GM19463 (cell line): ENCODE measurements at regions not wholly inside any gene's neighbourhood (a gene's known extent, or its start where the extent isn't known, plus 50 kb on each side); places are given as distances from the start of the nearest gene placed in this dataset.
"Not testable (repeated sequence)": the region's sequence is repeated elsewhere in the genome, so short reads cannot be mapped to it uniquely, and the experiment has no call there.

Source experiments
- ATAC-seq: cut with Tn5 transposase; IDR thresholded peaks from one replicate; pipeline ENCODE4 v1.9.1; 2021; ENCODE audit warnings: mild to moderate bottlenecking, moderate library complexity; ENCODE audit not compliant: unreplicated experiment

DNA sequence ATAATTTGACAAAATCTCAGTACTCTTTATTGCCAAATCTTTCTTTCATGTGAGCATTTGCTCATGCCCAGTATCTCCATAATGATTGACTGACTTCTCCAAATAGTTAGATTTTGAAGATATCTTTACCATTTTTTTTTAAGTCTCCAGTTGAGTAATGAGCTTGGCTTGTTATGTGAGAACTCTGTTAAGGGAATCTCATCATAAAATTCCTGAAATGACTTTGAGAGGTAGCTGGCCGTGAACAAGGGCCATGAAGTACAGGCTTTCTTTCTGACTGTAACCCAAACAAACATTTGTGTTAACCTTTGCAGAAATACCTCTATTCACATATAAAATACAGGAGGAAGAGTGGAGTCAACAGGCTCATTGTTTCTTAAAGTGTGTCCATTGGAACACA is 449.7 kb downstream of the IRS2 start:
- no peak for ATAC-seq

DNA sequence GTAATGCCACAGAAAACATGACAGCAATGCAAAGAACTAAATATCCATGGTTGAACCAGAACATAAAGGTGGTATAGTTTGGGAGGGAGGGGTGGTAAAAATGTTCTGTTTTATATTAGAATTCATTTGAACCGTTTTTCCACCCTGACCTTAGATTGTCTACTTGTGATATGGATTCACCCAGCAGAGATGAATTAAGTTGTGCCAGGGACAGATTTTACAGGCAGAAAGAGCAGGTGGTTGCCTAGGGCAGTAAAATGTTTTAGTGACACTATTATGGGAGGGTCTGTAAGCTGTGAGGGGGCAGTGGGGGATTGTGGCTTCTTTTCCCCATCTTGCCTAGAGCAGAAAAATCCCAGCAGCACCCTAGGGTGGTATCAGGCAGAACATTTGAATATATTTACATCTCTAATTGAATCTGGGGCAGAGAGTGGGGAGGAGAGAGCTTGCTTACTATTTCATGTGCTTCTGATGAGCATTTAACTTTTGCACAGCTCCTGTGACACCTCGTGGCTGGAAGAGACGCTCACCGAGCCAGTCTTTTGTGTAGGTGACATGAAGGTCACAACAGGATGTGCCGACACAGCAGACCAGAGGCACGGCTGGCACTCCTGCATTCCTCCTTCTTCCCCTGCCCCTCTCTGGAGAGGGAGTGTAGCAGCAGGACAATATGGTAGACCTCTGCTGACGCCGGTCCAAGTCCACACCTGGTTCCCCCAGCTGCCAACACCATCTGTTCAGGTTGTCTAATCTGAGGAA is 452.3 kb downstream of the IRS2 start:
- ATAC-seq = no peak

DNA sequence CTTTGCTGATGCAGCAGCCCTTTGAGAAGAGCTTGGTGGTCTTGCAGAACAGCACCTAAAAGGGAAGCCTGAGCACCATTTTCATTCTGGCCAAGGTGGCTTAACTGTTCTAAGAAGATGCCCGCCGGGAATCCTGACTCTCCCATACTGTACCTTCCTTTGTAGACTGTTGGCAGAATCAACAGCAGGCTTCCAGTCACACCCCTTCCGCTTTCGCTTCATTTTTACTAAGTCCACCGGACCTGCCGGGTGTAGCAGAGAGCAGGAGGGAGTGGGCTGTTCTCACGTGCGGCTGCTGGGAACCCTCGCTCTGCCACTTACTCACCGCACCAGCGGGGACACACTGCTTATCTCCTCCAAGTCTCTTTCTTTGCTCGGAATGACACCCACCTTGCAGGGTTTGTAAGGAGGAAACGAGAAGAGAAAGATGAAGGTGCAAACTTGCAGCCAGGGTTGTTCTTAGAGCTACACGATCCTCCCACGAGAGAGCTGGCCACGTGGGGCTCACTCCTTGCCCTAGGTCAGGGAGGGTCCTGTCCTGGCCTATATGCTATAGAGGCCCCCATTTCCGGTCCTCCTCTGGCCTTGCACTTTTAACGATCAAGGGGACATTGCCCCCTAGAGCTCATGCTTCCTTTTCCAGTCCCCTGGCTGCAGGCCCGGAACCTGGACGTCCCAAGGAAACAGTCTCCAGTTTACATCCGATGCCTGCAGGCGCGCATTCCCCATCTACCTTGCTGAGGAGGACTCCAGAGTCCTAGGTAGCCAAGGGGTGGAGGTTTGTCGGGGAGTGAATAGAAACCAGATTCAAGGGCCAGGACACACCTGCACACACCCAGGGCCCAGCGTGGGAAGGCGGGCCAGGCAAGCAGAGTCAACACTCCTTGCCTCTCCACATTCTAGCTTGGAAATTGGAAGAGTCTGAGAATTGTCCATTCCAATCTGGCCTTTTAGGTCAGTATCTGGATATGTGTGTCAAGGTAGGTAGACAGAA is 453.6 kb downstream of the IRS2 start:
- ATAC-seq = no peak

DNA sequence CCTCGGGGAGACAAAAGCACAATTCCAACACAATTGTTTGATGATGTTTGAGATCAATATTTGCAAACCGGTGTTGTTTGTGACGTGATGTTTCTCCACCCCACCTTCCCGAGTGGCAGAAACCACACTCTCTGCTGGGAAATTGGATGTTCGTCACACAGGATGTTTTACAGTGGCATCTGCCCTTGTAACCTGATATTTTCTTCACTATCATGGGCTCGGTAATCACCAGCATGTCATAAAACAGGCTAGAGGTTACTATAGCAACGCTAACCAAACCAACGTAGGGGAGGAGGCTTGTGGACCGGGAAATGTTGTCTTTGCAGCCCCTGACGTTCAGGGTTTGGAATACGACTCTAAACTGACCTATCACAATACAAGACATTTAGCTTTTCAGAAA is 454.5 kb downstream of the IRS2 start:
- ATAC-seq = no peak

DNA sequence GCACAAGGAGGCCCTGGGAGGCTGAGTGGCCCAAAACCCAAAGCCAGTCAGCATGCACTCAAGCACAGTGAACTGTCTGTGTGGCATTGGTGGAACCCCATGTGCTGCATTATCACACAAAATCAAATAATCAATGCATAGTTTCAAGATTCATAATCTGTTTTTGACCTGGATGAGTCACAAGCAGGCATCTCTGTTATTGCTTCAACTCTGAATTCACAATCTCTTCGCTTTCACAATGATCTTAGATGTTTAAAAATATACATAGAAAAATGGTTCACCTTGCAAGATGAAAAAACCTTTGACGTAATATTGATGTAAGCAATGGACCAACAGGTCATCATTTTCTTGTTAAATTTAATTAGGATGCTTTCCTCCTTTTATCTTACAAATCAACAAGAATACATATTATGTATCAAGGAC is 455.4 kb downstream of the IRS2 start:
- no peak for ATAC-seq

DNA sequence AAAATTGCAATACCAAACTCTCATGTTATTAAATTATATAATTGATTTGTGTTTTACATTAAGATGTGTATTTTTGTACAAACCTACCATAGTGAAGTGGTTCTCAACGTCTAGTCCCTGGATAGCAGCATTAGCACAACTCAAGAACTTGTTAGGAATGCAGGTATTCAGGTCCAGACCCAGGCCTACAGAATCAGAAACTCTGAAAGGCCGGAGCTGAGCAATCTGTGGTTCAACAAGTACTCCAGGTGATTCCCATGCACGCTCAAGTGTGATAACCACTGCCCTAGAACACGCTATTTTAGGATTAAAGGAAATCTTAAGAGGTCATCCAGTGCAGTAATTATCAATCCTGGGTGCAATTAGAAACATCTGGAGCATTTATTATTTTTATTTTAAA is 456.3 kb downstream of the IRS2 start:
- no peak for ATAC-seq

DNA sequence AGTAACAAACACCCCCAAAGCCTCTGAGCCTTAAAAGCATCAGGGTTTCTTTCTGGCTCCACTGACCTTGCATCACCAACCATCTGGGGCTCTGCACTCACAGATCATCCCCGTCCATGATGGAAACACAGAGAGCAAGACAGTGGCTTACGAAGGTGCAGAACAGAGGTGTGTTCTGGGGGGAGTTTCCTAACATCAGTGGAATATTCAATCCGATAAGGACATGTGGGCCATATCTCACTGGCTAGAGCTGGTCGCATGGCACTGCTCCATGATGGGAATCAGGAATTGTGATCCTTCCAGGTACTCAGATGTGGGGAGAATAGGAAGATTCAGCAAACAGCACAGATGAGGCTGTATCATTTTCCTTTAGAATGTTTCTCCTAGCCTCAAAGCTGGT is 457.2 kb downstream of the IRS2 start:
- ATAC-seq = no peak

DNA sequence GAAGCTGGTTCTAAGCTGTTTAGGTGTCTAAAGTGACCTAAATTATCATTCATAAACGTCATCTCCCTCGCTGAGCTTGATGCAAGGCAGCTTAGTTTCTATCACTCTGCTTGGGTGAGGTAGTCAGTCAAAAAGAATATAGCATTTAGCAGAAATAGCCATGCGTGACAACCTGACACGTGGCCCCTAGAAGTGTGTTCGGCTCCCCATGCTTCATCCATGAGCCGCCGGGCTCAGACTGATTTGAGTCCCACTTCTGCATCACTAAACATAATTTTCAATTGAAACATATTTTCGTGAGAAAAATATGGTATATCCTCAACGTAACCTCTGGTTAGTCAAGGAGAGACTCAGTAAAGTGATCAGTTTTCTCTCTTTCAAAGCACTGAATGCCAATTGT is 459.8 kb downstream of the IRS2 start:
- ATAC-seq = no peak

DNA sequence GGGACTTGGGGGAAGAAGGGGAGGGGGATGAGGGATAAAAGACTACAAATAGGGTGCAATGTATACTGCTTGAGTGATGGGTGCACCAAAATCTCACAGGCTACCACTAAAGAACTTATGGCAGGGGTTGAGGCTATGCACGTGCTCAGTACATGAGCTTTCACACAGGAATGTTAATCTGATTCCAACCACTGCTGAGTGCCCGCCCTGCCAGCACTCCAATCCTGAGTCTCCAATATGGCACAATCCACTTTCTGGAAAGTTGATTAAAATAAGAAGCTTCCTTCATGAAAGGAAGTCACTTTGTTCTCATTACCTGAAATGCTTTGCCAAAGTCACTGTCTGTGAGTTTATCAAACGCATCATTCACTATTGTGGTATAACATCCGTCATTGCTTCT is 463.0 kb downstream of the IRS2 start:
- ATAC-seq = no peak

DNA sequence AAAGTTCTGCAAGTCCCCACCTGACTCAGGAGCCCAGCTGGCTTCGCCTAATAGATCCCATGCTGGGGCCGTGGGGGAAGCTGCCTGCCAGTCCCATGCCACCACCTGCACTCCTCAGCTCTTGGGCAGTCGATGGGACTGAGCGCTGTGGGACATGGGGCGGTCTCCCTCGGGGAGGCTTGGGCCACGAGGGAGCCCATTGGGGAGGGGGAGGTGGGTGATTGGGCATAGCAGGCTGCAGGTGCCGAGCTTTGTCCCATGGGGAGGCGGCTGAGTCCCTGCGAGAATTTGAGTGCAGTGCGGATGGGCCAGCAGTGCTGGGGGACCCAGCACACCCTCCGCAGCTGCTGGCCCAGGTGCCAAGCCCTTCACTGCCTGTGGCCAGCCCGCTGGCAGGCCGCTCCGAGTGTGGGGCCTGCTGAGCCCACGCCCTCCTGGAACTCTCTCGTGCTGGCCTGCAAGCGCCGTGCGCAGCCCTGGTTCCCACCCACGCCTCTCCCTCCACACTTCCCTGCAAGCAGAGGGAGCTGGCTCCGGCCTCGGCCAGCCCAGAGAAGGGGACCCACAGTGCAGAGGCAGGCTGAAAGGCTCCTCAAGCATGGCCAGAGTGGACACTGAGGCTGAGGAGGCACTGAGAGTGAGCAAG is 467.3 kb downstream of the IRS2 start:
- no peak for ATAC-seq

DNA sequence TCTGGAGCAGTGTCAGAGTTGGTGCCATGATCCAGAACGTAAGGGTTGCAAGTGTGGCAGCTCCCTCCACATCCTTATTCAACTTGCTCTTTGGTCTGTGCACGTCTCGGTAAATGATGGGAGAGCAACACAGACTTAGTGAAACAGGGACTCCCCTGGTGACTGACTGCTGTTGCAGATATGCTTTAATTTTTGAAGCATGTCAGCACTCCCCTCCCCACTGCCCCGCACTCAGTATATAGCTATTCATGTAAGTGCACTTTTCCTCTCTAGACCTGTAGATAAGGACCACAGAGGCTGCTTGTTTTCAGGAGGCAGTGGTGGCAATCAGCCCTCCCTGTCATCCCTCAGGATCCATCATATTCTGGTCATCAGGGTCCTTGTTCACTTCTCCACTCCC is 470.9 kb downstream of the IRS2 start:
- no peak for ATAC-seq

DNA sequence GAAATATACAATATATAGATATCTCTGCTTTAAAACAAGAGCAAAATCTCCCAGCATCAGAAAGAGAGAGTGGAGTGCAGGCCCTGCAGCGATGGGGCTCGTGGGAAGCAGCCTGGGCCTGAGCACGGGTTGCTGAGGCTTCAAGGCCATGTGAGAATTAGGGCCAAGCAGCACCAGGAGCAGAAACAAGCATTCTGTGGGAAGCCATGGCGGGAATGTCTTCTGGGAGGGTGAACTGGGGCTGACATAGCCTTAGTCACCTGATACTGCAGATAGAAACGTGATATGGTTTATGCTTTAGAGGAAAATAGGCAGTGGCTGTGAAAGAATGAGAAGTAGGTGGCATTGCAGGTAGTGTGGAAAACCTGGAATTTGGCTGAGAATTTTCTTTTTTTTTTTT is 472.3 kb downstream of the IRS2 start:
- no peak for ATAC-seq

DNA sequence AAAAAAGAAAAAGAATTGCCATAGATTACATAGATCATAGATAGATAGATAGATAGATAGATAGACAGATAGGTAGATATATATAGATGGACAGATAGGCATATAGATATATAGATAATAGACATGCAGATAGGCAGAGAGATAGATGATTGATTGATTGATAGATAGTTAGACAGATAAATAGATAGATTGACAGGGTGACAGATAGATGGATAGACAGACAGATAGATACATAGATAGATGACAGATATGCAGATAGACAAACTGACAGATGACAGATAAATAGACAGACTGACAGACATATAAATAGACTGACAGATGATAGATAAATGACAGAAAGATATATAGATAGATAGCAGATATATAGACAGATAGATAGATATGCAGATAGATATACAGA is 474.0 kb downstream of the IRS2 start:
- ATAC-seq = no peak

DNA sequence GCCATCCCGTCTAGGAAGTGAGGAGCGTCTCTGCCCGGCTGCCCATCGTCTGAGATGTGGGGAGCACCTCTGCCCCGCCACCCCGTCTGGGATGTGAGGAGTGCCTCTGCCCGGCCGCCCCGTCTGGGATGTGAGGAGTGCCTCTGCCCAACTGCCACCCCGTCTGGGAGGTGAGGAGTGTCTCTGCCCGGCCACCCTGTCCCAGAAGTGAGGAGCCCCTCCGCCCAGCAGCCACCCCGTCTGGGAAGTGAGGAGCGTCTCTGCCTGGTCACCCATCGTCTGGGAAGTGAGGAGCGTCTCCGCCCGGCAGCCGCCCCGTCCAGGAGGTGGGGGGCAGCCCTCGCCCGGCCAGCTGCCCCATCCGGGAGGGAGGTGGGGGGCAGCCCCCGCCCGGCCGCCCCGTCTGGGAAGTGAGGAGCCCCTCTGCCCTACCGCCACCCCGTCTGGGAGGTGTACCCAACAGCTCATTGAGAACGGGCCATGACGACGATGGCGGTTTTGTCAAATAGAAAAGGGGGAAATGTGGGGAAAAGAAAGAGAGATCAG is 474.9 kb downstream of the IRS2 start:
- not testable (repeated sequence) for ATAC-seq

DNA sequence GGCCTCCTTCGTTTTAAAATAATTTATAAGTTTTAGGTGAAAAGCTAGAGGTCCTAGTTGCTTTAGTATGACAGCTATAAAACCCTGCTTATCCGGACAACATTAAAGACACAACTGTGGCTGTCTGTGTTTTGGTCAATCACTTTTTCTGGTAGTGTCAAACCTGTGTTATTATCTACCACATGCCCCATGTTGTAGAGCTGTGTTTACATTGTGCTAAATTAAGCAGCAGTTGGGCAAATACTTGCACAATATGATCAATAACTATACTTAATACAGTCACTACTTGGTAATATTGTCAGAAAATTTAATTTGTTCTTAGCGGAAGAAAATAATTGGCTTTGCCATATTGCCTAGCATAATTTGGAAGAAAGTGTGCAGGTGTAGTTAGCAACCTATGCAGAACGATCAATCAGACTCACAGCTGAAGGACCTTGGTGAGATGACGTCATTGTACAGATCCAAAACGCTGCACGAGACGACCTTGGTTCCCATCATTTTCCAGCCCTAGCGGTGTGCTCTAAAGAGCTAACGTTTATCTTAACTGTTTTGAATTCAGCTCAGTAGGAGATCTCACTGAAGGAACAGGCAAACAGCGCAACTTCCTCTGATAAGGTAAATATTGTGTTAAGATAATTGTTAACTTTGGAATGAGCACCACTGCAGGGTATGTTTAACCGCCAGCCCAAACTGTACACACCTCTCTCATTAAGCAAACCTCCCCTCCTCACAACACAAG is 476.6 kb downstream of the IRS2 start:
- ATAC-seq = no peak

DNA sequence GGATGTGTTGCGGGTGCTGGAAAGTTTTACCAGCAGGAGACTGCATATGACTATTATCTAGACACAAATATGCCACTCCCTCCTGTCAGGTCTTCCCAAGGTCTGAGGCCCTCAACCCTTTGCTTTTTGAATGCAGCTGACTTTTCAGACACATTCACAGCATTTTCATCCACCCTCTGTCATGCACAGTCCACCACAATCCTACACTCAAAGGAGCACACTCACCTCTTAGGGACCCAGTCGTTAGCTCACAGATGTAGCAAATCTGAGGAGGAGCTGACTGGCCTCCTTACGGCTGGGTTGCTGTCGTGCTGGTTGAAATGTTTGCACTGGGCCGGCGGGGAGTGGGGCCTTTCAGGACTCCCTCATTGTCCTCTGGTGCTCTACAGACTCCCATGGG is 479.4 kb downstream of the IRS2 start:
- no peak for ATAC-seq

DNA sequence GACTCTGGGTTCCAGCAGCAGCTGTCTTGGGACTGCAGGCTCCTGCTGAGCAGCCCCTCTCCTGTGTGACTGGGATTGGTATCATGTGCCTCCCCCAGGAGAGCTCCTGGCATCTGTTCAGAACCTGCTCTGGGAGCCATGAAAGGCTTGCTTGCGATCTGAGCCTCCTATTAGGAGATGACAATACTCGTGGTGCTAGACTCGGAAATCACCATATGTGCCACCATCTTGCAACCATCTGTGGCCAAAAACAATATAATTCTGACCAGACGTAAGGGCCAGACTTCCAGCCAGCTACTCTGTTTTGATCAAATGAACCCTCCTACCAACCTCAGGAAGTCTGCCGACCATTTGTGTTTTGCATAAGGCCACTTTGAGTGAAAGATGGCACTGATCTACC is 484.7 kb downstream of the IRS2 start:
- no peak for ATAC-seq

DNA sequence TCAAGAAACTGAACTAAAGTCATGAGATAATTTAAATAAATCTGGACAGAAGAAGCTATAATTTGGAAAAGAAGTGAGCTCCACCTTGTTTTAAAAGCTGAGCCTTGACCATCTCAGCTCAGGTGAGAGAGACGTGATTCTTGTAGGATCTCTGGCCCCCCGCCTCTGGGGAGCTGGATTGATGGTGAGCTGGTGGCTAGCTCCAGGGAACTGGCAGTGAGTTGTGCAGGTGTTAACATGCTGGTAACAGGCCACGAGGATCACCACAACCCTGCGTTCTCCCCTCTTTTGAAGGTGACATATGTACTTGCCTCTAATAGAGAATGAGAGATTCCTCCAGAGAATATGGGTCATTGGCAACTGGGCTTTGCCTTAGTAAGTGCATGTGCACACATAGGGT is 485.1 kb downstream of the IRS2 start:
- ATAC-seq = no peak

DNA sequence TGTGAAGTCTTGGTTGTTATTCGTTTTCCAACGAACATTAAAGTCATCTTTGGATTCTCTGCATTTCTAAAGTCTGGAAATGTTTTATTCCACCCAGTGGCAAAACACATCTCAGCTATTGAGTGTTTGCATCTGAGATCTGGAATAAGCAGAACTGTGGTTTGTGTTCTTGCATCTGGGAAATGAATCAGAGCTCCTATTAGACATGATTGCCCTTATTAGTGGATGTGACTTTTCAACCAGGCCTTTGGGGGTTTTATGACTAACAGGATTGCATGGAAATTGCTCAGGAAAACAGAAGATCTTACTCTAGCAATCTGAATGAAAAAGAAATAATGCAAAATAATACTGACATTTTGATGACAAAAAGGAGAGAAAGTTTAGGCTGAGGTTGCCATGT is 488.8 kb downstream of the IRS2 start:
- no peak for ATAC-seq

DNA sequence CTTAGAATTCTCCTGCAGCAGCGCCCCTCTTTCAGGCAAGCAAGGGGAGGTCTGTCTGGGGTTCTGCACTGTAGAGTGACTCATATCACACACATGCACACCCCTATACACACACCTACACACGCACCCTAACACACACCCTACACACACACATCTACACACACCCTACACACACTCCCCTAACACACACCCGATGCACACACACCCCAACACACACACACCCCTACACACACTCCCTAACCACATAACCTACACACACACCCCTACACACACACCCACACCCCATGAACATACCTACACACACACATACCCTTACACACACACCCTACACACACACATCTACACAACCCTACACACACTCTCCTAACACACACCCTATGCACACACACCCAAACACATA is 493.2 kb downstream of the IRS2 start:
- no peak for ATAC-seq
